ENCODE measurements at regions not wholly inside any gene's neighbourhood (a gene's known extent, or its start where the extent isn't known, plus 50 kb on each side); places are given as distances from the start of the nearest gene placed in this dataset.

- Histone ChIP-seq H3K9me2 (ENCODE audit: insufficient read depth) (no peaks in the 10 kb centered on the region), H3K27me3 (ENCODE audit: insufficient read depth, low read length) (no peaks in the 10 kb centered on the region), H3K4me1 (ENCODE audit: control insufficient read depth in 1 of 2, insufficient read depth in 2 of 2, low read length in 2 of 2) (no peaks in the 10 kb centered on the region), H2AFZ (ENCODE audit: low read depth, low read length, poor library complexity, severe bottlenecking) (no peak overlapping the region), H3K9me3 (ENCODE audit: control insufficient read depth in 1 of 2, insufficient read depth in 1 of 2, low read depth in 1 of 2, low read length in 2 of 2) (no peaks in the 10 kb centered on the region), H3K4me3 (replicated peaks in 1 of 2; ENCODE audit: low read depth in 1 of 2, low read length in 2 of 2) (no peak overlapping the region), H4K20me1 (ENCODE audit: insufficient read depth) (no peaks in the 10 kb centered on the region), H3K27ac (ENCODE audit: low read depth, low read length) (no peak overlapping the region), H3K36me3 (ENCODE audit: control insufficient read depth in 1 of 2, insufficient read depth in 2 of 2, low read length in 2 of 2) (no peaks in the 10 kb centered on the region), H3K79me2 (ENCODE audit: insufficient read depth, low read length) (no peaks in the 10 kb centered on the region), H3K4me2 (ENCODE audit: low read length) (no peak overlapping the region), H3K9ac (ENCODE audit: low read length) (no peak overlapping the region)
- ATAC-seq = no peak
- RAD21 ChIA-PET (ENCODE audit: low non-redundant PET in 1 of 2, low total read pairs in 2 of 2, uncharacterized antibody in 2 of 2, unreplicated experiment in 2 of 2) = no interaction called here
- no TSS peak for BruUV-seq (replicated peaks)
- CTCF ChIA-PET = no interaction called here
- TF ChIP-seq ZFX (IDR thresholded peaks at IDR 0.05) = no peak
- TF ChIP-seq CBX3 (IDR thresholded peaks at IDR 0.05; ENCODE audit: low read depth) = no peak
- no peak for TF ChIP-seq YY1 (IDR thresholded peaks at IDR 0.05; ENCODE audit: extremely low read depth, insufficient replicate concordance, low read depth, low read length)
- TF ChIP-seq EZH2phosphoT487 (IDR thresholded peaks at IDR 0.05; ENCODE audit: borderline replicate concordance) = no peak
- TF ChIP-seq FOSL1 (IDR thresholded peaks at IDR 0.05; ENCODE audit: low read depth) = no peak
- TF ChIP-seq POLR2AphosphoS5 (IDR thresholded peaks at IDR 0.05; ENCODE audit: low read depth, low read length) = no peak
- TF ChIP-seq SP1 (IDR thresholded peaks at IDR 0.05; ENCODE audit: low read depth) = no peak
- TF ChIP-seq TCF7L2 (IDR thresholded peaks at IDR 0.05; ENCODE audit: borderline replicate concordance, extremely low read depth, insufficient read depth, insufficient read length) = no peak
- no peak for TF ChIP-seq JUND (IDR thresholded peaks at IDR 0.05)
- no peak for DNase-seq (ENCODE audit: low read depth, low spot score)
- intact Hi-C loops (cut with micrococcal nuclease) = no loop called here
- POLR2A ChIA-PET = interaction anchor here (1.3 kb wide), 1 partner anchor 11 kb away, joined by 3 read pairs; no protein-coding TSS in a partner anchor
These were observed 130.9 kb upstream of the ITGA6 start for GRCh38 chr2:172296267-172297046.

GRCh38 chr2:172297531-172297930, 129.9 kb upstream of the ITGA6 start:
- CTCF ChIA-PET = interaction anchor here (0.8 kb wide), 1 partner anchor 124 kb away, joined by 3 read pairs; no protein-coding TSS in a partner anchor
- Histone ChIP-seq H3K4me2 (ENCODE audit: low read length) (no peak overlapping the region), H3K9ac (ENCODE audit: low read length) (no peak overlapping the region), H4K20me1 (ENCODE audit: insufficient read depth) (no peaks in the 10 kb centered on the region), H3K9me3 (ENCODE audit: control insufficient read depth in 1 of 2, insufficient read depth in 1 of 2, low read depth in 1 of 2, low read length in 2 of 2) (no peaks in the 10 kb centered on the region), H3K79me2 (ENCODE audit: insufficient read depth, low read length) (no peaks in the 10 kb centered on the region), H3K27me3 (ENCODE audit: insufficient read depth, low read length) (no peaks in the 10 kb centered on the region), H3K9me2 (ENCODE audit: insufficient read depth) (no peaks in the 10 kb centered on the region), H2AFZ (ENCODE audit: low read depth, low read length, poor library complexity, severe bottlenecking) (no peak overlapping the region), H3K4me3 (replicated peaks in 1 of 2; ENCODE audit: low read depth in 1 of 2, low read length in 2 of 2) (no peak overlapping the region), H3K27ac (ENCODE audit: low read depth, low read length) (no peak overlapping the region), H3K4me1 (ENCODE audit: control insufficient read depth in 1 of 2, insufficient read depth in 2 of 2, low read length in 2 of 2) (no peaks in the 10 kb centered on the region), H3K36me3 (ENCODE audit: control insufficient read depth in 1 of 2, insufficient read depth in 2 of 2, low read length in 2 of 2) (no peaks in the 10 kb centered on the region)
- intact Hi-C loops (cut with micrococcal nuclease) = no loop called here
- ATAC-seq (no peak), DNase-seq (ENCODE audit: low read depth, low spot score) (no peak)
- RAD21 ChIA-PET (ENCODE audit: low non-redundant PET in 1 of 2, low total read pairs in 2 of 2, uncharacterized antibody in 2 of 2, unreplicated experiment in 2 of 2) = no interaction called here
- no TSS peak for BruUV-seq (replicated peaks)
- POLR2A ChIA-PET = interaction anchor here (1.3 kb wide), 1 partner anchor 13 kb away, joined by 3 read pairs; no protein-coding TSS in a partner anchor
- TF ChIP-seq EZH2 (IDR thresholded peaks at IDR 0.05) (no peak), POLR2AphosphoS5 (IDR thresholded peaks at IDR 0.05; ENCODE audit: low read depth, low read length) (no peak), ELF1 (IDR thresholded peaks at IDR 0.05; ENCODE audit: borderline replicate concordance, low read depth) (no peak), FOSL1 (IDR thresholded peaks at IDR 0.05; ENCODE audit: low read depth) (no peak), EZH2phosphoT487 (IDR thresholded peaks at IDR 0.05; ENCODE audit: borderline replicate concordance) (no peak), EGR1 (IDR thresholded peaks at IDR 0.05; ENCODE audit: low read depth) (no peak), SIN3A (IDR thresholded peaks at IDR 0.05; ENCODE audit: low read depth) (no peak), MAX (IDR thresholded peaks at IDR 0.05) (no peak), JUND (IDR thresholded peaks at IDR 0.05) (no peak), ZBTB33 (IDR thresholded peaks at IDR 0.05; ENCODE audit: extremely low read depth, insufficient replicate concordance, low read length) (no peak), ATF3 (IDR thresholded peaks at IDR 0.05) (no peak), RAD21 (IDR thresholded peaks at IDR 0.05; ENCODE audit: low read depth) (no peak), ZNF274 (IDR thresholded peaks at IDR 0.05; ENCODE audit: low read depth, low read length) (no peak), TCF7L2 (IDR thresholded peaks at IDR 0.05; ENCODE audit: borderline replicate concordance, extremely low read depth, insufficient read depth, insufficient read length) (no peak), ZFX (IDR thresholded peaks at IDR 0.05) (no peak)

Data from HCT116 (cell line).